HG03432 (cell line): ENCODE measurements at regions not wholly inside any gene's neighbourhood (a gene's known extent, or its start where the extent isn't known, plus 50 kb on each side); places are given as distances from the start of the nearest gene placed in this dataset.

ENCODE experiments used
- ATAC-seq: cut with Tn5 transposase; IDR thresholded peaks from one replicate; pipeline ENCODE4 v1.9.1; 2021; ENCODE audit warnings: mild to moderate bottlenecking, moderate library complexity; ENCODE audit not compliant: unreplicated experiment

DNA sequence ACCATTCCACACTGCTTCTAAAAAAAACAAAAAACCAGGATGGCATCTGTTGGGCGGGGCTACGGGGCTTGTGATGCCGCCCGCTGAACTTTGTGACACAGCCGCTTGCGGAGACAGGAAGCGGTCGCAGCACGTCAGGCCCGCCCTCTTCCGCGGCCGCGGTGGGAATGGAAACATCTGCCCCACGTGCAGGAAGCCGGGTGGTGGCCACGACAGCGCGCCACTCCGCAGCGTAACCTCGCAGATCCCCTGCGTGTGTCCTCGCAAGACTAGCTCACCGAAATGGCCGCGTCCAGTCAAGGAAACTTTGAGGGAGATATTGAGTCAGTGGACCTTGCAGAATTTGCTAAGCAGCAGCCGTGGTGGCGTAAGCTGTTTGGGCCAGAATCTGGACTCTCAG, 168.5 kb downstream of the SUCLG1 start:
- no peak for ATAC-seq

GRCh38 chr2:84288293-84288692, 170.8 kb downstream of the SUCLG1 start:
- no peak for ATAC-seq

DNA sequence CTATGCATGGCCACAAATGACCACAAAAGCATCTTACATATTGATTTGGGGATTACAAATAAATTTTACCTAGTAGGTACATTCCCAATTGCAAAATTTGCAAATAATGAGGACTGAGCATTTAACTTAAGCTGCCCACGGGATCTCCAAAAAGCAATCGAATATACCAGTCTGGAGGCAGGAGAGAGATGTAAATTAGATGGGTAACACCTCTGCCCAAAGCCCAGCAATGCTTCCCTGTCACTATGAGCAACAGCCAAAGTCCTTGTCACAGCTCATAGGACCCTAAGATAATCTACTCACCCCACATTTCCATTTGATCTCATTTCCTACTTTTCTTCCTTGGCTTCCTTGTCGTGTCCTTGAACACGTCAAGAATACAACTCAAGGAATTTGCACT, 172.2 kb downstream of the SUCLG1 start:
- ATAC-seq = no peak

DNA sequence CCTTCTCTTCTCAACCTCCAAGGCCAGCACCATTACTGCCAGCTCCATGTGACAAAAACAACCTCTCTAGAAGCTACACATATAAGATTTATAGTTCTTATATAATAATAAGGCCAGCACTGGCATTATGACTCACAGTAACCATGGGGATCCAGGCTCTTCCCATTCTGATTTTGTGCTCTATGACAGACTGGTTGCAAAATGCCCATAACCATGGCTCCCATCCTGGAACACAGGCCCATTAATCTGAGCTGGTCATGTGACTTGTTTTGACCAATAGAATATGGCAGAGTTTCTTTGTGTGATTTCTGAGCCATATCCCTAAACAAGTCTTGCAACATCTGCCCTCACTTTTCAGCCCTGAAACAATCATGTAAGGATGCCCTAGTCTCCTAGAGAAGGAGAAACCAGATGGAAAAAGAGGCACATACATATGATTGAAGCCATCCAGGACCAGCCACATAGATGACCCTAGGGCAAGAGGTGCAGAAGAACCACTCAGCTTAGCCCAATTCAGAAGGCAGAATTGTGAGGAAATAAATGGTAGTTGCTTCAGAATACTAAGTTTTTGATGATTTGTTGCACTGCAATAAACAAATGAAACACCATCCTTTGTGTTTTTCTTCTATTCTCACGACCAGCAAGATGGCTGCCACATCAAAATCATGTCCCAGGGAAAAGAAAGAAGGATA, 173.9 kb downstream of the SUCLG1 start:
- ATAC-seq = no peak

DNA sequence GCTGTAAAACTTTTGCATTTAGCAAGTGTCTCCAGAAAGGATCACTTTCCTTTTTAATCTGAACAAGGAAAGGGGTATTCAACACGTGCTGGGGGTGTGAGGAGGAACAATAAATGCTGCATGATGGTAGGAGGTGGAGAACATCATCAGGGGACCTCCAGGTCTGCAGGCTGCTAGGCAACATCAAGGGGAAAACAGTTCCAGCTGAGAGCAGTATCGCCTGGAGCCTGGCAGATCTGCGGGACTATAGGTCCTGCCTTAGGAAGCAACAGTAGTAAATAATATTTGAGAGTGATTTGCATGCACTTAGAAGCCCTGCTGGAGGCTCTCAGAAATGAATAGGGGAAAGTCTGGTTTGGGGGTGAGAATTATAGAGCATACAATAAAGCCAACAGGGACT, 175.6 kb downstream of the SUCLG1 start:
- no peak for ATAC-seq

DNA sequence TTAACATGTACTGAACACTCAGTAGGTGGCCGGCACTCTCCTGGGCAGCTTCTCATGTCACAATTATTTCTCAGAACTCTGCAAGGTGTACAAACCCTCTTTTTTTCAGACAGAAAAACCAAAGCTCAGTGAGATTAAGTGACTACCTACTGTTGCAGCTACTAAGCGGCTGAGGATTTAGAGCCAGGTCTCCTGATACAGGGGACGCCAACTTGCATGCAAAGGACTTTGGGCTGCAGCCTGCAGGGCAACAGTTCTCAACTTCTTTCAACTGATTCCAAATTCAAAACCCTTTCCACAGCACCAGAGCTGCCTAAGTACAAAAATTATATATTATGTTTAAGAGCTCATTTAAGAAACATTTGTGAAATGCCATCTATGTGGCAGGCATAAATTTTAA, 177.6 kb downstream of the SUCLG1 start:
- no peak for ATAC-seq

GRCh38 chr2:84280873-84281272, 178.2 kb downstream of the SUCLG1 start:
- ATAC-seq = no peak

GRCh38 chr2:84278386-84278785, 180.7 kb downstream of the SUCLG1 start:
- ATAC-seq = no peak

- ATAC-seq = no peak
These were observed 182.4 kb downstream of the SUCLG1 start for GRCh38 chr2:84276590-84277255.

GRCh38 chr2:84273406-84273805, 185.7 kb downstream of the SUCLG1 start:
- no peak for ATAC-seq

- no peak for ATAC-seq
These were observed 187.1 kb downstream of the SUCLG1 start for GRCh38 chr2:84271977-84272376.

- no peak for ATAC-seq
These were observed 201.2 kb downstream of the SUCLG1 start for GRCh38 chr2:84257831-84258230.

- no peak for ATAC-seq
These were observed 207.3 kb downstream of the SUCLG1 start for GRCh38 chr2:84251651-84252302.

DNA sequence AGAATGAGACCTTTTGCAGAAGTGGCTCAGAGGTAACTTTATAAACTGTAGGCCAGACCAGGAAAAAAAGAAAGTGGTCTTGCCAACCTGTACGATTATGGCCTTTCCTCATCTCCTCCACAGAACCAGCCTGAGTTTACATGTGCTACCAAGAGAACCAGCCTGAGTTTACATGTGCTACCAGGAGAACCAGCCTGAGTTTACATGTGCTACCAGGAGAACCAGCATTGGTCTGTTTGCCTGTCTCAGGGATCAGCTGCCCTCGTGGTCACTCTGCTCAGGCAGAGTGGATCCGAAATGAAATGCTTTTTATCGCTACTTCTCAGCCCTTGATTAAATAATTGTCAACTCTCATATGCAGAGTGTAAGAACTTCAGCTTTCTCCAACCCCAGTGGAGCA, 209.9 kb downstream of the SUCLG1 start:
- no peak for ATAC-seq

DNA sequence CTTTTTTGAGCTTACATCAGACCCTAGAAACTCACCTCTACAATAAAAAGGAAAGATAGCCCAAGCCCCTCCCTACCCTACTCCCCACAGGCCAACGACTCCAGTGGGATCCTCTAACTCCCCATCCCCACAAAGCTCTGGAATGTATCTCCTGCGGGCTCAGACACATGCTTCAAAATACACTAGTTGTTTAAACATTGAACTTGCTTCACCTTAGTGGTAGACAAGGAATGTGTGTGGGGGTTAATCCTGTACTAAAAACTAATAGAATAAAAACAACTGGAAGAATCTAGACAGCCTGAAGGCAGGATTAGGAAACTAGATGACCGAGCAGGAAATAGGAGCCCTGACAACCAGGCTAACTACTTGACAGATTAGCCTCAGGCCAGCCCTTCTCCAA, 211.5 kb downstream of the SUCLG1 start:
- no peak for ATAC-seq

DNA sequence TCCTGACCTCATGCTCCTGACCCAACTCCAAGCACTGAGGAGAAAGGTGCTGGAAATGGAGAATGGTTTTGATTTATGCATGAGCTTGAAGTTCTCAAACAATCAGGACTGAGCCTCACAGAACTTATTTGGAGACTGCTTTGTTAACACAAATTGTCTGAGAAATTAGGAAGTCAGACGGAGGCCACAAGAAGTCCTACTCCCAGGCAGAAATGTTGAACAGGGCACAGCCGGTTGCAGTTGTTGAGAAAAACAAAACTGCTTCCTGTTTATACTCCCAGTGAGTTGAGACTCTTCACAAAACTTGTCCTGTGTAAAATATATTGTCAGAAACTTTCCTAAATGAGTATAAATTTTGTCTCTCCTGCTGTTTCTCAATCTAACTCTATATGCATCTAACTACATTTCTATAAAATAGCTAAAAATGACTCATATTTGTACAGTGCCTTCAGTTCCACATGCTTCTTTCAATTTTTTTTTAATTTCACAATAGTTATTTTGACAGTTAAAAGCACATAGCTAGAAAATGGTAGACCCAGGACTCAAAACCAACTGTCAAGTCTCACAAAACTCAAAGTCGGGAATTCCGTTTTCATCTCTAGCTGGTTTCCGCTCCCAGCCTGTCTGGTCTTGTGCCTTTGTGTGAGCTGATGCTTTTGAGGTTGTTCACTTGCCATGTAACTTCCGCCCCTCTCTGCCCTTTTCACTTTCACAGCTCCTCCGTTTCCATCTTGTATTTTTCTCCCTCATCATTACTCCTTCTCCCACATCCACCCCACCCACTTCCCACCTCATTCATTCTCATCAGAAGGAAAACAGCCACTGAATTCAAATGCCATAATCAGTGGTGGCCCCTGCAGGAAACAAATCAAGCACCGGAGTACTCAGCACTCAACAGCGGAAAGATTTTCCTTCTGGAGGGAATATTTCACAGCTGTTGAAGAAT, 215.0 kb downstream of the SUCLG1 start:
- no peak for ATAC-seq

DNA sequence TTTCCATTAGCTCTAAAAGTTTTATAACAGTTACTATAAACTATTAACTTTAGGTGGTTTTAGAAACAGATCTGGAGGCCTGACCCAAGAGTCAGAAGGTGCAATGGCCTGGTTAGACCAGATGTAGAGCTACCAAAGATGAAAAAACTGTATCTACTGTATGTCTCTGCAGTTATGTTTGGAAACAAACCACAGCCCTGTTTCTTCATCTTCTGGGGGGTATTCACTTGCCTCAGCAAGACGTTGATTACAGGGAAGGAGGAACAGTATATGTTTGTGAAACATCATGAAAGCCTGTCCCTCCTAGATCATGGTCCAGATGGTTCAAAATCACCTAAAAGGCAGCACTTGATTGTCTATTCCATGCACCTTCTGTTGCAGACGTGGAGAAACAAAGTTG, 220.2 kb downstream of the SUCLG1 start:
- ATAC-seq = no peak

DNA sequence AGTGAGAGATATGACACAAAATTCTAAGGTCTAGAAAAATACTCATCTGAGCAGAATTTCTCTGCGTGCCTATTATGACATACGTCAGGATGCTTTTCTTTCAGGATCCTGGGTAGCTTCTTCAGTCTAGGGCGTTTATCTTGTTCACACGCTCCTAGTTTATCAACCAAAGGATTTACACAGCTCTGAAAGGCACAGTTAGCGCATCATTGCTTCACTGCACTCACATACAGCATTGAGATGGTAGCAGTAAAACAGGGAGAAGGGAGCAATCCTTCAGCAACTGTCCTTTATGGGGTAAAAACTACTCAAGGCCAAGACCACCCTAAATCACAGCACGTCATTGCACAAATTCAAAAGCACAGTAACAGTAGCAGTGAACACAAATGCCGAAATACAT, 222.8 kb downstream of the SUCLG1 start:
- ATAC-seq = no peak

- no peak for ATAC-seq
These were observed 225.0 kb downstream of the SUCLG1 start for GRCh38 chr2:84234103-84234502.

GRCh38 chr2:84231478-84231877, 227.6 kb downstream of the SUCLG1 start:
- ATAC-seq = no peak

DNA sequence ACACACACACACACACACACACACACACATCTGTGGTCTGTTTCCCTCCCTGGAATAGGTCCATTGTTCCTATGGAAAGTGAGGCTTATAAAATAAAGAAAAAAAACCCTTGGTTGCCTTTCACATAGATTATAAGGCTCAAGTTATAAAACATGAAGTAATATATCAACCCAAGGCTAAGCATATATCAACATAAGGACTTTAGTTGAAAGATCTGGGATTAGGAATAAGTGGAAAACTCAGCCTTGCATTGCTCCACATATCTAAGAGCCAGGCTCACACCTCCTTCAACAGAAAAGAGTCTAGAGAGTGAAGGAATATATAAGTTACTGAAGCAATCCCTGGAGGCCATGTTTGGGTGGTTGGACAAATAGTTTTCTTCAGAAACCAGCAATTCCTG, 235.0 kb downstream of the SUCLG1 start:
- ATAC-seq = no peak
